ENCODE measurements at regions not wholly inside any gene's neighbourhood (a gene's known extent, or its start where the extent isn't known, plus 50 kb on each side); places are given as distances from the start of the nearest gene placed in this dataset.

DNA sequence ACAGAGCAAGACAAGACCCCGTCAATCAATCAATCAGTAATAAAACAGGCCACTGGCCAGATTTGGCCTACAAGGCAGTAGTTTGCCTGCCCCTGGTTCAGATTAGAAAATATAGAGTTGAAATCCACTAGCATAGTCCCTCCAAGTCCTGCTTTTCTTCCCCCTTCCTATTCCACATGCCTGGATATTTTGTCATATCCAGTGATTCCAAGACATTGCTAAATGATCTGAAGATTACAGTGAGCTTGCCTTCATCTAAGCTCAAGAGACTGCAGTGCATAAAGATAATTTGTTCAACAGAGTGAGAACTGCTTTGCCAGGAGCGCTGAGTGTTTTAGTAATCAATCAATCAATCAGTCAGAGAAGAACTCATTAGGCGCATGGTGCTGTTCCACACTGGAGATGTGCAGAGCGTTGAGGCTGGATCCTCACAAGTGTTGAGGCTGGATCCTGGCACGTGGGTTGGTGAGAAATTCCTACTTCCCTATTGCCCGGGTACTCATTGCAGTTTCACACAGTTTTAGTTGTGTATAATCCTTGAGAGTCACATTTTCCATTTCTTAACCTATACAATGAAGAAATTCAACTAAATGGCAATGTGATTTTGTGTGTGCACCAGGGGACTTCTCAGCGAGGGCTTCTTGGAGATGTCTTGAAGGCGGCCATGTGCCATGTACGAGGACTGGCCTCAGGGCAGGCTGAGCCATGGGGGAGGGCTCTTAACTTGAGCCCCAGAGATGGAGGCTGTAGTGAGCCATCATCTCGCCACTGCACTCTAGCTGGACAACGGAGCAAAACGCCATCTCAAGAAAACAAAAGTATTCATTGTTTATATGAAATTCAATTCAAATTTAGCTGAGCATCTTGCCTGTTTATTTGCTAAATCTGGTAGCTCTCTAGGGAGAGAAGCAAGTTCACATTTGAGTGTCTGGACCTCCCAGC, 76.3 kb downstream of the TOMM20 start:
- TF ChIP-seq POLR2A (IDR thresholded peaks at IDR 0.05; ENCODE audit: low read length) (no peak), GATA1 (IDR thresholded peaks at IDR 0.05; ENCODE audit: low read depth, low read length) (no peak)
